CD4-positive, alpha-beta memory T cell (primary cell): ENCODE measurements at regions not wholly inside any gene's neighbourhood (a gene's known extent, or its start where the extent isn't known, plus 50 kb on each side); places are given as distances from the start of the nearest gene placed in this dataset.
"Not testable (repeated sequence)": the region's sequence is repeated elsewhere in the genome, so short reads cannot be mapped to it uniquely, and the experiment has no call there.

Experiments
- CTCF ChIA-PET: fragments of 350-600 bp; sonication (Branson Sonifier 250); formaldehyde crosslinking; loops from one replicate; lab custom pipeline; 2021; ENCODE audit warnings: inconsistent platforms; ENCODE audit not compliant: partially characterized antibody; lab: Charles Lee
- POLR2A ChIA-PET: fragments of 350-600 bp; sonication (Branson Sonifier 250); formaldehyde crosslinking; loops from one replicate; lab custom pipeline; 2021; ENCODE audit not compliant: partially characterized antibody; lab: Charles Lee
- DNase-seq, 5 donors: peaks; one replicate each; pipeline versions ENCODE4 v3.0.0 to v3.0.0-alpha.2; 2020 to 2022; ENCODE audit warnings: mixed read lengths in 1 of 5
- H3K27ac ChIP-seq: one replicate; pipeline ENCODE4 v1.7.0; 2013; ENCODE audit warnings: low read depth, low read length
- H3K27me3 ChIP-seq: 2 replicates; pipeline ENCODE4 v1.7.0; 2013; ENCODE audit warnings: mild to moderate bottlenecking, low read length, moderate library complexity; ENCODE audit not compliant: insufficient read depth
- H3K36me3 ChIP-seq: 2 replicates; pipeline ENCODE4 v1.7.0; 2013; ENCODE audit warnings: mild to moderate bottlenecking, low read length, moderate library complexity; ENCODE audit not compliant: insufficient read depth
- H3K4me1 ChIP-seq: 2 replicates; pipeline ENCODE4 v1.7.0; 2013; ENCODE audit warnings: mild to moderate bottlenecking, low read length, moderate library complexity; ENCODE audit not compliant: insufficient read depth
- H3K4me3 ChIP-seq, 2 donors: one replicate each; pipeline ENCODE4 v1.7.0; 2013; ENCODE audit warnings: low read length in 2 of 2, mild to moderate bottlenecking in 1 of 2
- H3K9me3 ChIP-seq, 2 donors: one replicate each; pipeline ENCODE4 v1.7.0; 2013; ENCODE audit warnings: low read length in 2 of 2, control low read depth in 1 of 2; ENCODE audit not compliant: control insufficient read depth in 1 of 2
- H3K27ac Mint-ChIP-seq, 7 donors: one replicate each; pipeline ENCODE4 v1.8.0; 2020 to 2021; ENCODE audit warnings: mixed read lengths in 7 of 7, mild to moderate bottlenecking in 6 of 7, inconsistent platforms in 3 of 7, moderate library complexity in 3 of 7
- H3K27me3 Mint-ChIP-seq, 2 donors: one replicate each; pipeline ENCODE4 v1.8.0; 2020 to 2021; ENCODE audit warnings: mixed read lengths in 2 of 2
- H3K36me3 Mint-ChIP-seq, 2 donors: one replicate each; pipeline ENCODE4 v1.8.0; 2020 to 2021; ENCODE audit warnings: mixed read lengths in 2 of 2, inconsistent platforms in 1 of 2, mild to moderate bottlenecking in 1 of 2
- H3K4me1 Mint-ChIP-seq, 4 donors: one replicate each; pipeline ENCODE4 v1.8.0; 2020 to 2021; ENCODE audit warnings: mixed read lengths in 4 of 4, mild to moderate bottlenecking in 1 of 4
- H3K4me3 Mint-ChIP-seq, 8 donors: one replicate each; pipeline ENCODE4 v1.8.0; 2020 to 2021; ENCODE audit warnings: mixed read lengths in 8 of 8, mild to moderate bottlenecking in 7 of 8, moderate library complexity in 6 of 8, inconsistent platforms in 3 of 8
- H3K9me3 Mint-ChIP-seq, 8 donors: one replicate each; pipeline ENCODE4 v1.8.0; 2020 to 2021; ENCODE audit warnings: mixed read lengths in 8 of 8, mild to moderate bottlenecking in 5 of 8, inconsistent platforms in 3 of 8, moderate library complexity in 1 of 8
- intact Hi-C: fragments of 100-400 bp; cut with micrococcal nuclease; formaldehyde crosslinking; loops from one replicate; pipeline ENCODE4 v1.15.1; 2023

DNA sequence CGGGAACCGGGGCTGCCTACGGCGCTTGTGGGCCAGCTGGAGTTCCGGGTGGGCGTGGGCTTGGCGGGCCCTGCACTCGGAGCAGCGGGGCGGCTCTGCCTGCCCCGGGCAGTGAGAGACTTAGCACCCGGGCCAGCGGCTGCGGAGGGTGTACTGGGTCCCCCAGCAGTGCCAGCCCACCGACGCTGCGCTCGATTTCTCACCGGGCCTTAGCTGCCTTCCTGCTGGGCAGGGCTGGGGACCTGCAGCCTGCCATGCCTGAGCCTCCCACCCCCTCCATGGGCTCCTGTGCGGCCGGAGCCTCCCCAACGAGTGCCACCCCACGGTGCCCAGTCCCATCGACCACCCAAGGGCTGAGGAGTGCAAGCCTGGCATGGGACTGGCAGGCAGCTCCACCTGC, 72.8 kb upstream of the SSBP2 start:
- ChIA-PET POLR2A (interaction anchor here (1.2 kb wide), 1 partner anchor 27 kb away, joined by 4 read pairs; no protein-coding TSS in a partner anchor), CTCF (interaction anchor here (1.2 to 1.8 kb wide), 2 partner anchors 12 to 15 kb away, joined by 3 to 4 read pairs; no protein-coding TSS in a partner anchor)
- H3K36me3 ChIP-seq, intact Hi-C loops, H3K27me3 ChIP-seq, H3K9me3 Mint-ChIP-seq, H3K4me1 ChIP-seq, H3K36me3 Mint-ChIP-seq, H3K9me3 ChIP-seq, DNase-seq, H3K4me3 ChIP-seq, H3K4me3 Mint-ChIP-seq, H3K27ac ChIP-seq, H3K27me3 Mint-ChIP-seq, H3K27ac Mint-ChIP-seq: not testable (repeated sequence)
- peaks cover 5 to 26% (median 18%) of the 10 kb centered on the region in 4 donors for H3K4me1 Mint-ChIP-seq

DNA sequence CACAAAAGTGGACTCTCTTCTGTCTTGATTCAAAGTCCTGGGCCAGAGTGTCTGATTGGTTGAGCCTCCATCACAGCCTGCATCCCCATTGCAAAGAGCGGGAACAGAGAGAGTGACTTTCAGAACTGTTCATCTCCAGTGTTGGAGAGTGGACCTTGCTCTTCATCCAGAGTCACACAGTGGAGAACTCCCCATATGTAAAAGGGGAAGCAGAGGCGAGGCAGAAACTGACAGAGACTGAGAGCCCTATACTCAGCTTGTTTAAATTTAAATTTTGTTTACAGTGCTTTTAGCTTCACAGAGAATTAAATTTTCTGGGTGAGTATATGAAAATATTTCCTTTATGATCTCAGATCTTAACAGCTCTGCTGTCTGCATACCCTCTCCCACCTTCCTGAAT, 70.0 kb upstream of the SSBP2 start:
- Mint-ChIP-seq H3K9me3 (peaks cover 0 to 2% (median 0%) of the 10 kb centered on the region in 8 donors), H3K27ac (peak overlapping the region in 4 of 7 donors; percentile 20 to 62 (median 49)), H3K36me3 (no peaks in the 10 kb centered on the region), H3K27me3 (peaks cover 2% of the 10 kb centered on the region in 2 donors), H3K4me1 (peaks cover 19 to 51% (median 39%) of the 10 kb centered on the region in 4 donors), H3K4me3 (no peak overlapping the region)
- Histone ChIP-seq H3K27ac (no peak overlapping the region), H3K36me3 (no peaks in the 10 kb centered on the region), H3K27me3 (no peaks in the 10 kb centered on the region), H3K4me3 (no peak overlapping the region), H3K4me1 (peaks cover 16% of the 10 kb centered on the region), H3K9me3 (no peaks in the 10 kb centered on the region)
- ChIA-PET POLR2A (interaction anchor here (1.3 kb wide), 1 partner anchor 70 kb away, joined by 6 read pairs; the partner anchor contains the start of gene SSBP2), CTCF (interaction anchor here (1.4 to 1.6 kb wide), 2 partner anchors 15 to 18 kb away, joined by 3 to 5 read pairs; no protein-coding TSS in a partner anchor)
- DNase-seq, result no peak
- intact Hi-C loops, result no loop called here

DNA sequence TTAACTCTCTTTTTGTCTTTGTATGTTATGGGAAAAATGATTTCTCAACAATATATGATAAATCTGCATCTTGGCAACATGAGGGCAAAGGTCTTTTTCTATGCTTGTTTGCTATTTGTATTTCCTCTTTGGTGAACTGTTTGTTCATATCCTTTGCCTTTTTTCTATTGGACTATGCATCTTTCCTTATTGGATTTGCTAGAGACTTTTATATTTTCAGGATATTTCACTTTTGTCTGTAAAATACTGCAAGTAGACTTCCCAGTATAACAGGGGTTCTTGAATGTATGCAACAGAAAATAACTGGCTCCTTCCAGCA, 69.4 kb upstream of the SSBP2 start:
- DNase-seq, result no peak
- intact Hi-C loops, result no loop called here
- Mint-ChIP-seq H3K9me3 (peaks cover 0 to 2% (median 0%) of the 10 kb centered on the region in 8 donors), H3K4me1 (peaks cover 19 to 51% (median 39%) of the 10 kb centered on the region in 4 donors), H3K36me3 (no peaks in the 10 kb centered on the region), H3K27ac (peak overlapping the region in 4 of 7 donors; percentile 3 to 36 (median 12)), H3K4me3 (peak overlapping the region in 2 of 8 donors; percentile 2 to 7), H3K27me3 (peaks cover 2% of the 10 kb centered on the region in 2 donors)
- Histone ChIP-seq H3K36me3 (no peaks in the 10 kb centered on the region), H3K27ac (no peak overlapping the region), H3K9me3 (no peaks in the 10 kb centered on the region), H3K4me1 (peaks cover 16% of the 10 kb centered on the region), H3K27me3 (no peaks in the 10 kb centered on the region), H3K4me3 (no peak overlapping the region)
- ChIA-PET POLR2A (interaction anchor here (1.1 to 1.3 kb wide), 2 partner anchors 41 to 69 kb away, joined by 3 to 6 read pairs; partner anchors contain the start of gene SSBP2), CTCF (interaction anchor here (1.4 to 1.6 kb wide), 2 partner anchors 16 to 18 kb away, joined by 3 to 5 read pairs; no protein-coding TSS in a partner anchor)

DNA sequence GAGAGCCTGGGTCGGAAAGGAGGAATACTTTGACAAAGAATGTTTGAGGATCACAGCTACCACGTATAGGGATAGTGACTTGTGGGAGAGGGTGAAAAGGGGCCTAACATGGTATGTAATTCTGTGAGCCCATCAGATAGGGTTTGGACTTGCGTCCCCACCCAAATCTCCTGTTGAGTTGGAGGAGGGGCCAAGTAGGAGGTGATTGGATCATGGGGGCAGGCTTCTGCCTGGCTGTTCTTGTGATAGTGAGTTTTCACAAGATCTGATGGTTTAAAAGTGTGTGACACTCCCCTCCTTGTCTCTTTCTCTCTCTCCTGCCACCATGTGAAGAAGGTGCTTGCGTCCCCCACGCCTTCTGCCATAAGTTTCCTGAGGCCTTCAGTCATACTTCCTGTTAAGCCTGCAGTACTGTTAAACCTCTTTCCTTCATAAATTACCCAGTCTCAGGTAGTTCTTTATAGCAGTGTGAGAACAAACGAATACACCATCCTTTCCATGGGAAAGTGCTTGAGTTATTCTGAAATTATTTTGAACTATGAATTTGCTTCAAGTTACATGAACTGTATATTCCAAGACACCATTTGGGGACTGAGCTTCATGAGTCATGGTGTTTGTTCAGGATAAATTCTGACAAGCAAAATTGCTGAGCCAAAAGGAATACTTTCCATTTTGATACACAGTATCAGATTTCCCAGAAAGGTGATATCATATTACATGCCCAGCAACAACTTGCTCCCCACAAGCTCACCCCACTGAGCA, 68.8 kb upstream of the SSBP2 start:
- no peak for DNase-seq
- Mint-ChIP-seq H3K9me3 (peaks cover 0 to 2% (median 0%) of the 10 kb centered on the region in 8 donors), H3K36me3 (no peaks in the 10 kb centered on the region), H3K27me3 (peaks cover 2% of the 10 kb centered on the region in 2 donors), H3K4me1 (peaks cover 19 to 51% (median 39%) of the 10 kb centered on the region in 4 donors), H3K27ac (peak overlapping the region in 6 of 7 donors; percentile 2 to 72 (median 20)), H3K4me3 (peak overlapping the region in 1 of 8 donors; percentile 5)
- H3K4me3 ChIP-seq, result no peak overlapping the region
- intact Hi-C loops, result loop anchor here (5.0 kb wide), 1 partner anchor 37 kb away; no protein-coding TSS in a partner anchor
- H3K4me1 ChIP-seq, result peaks cover 16% of the 10 kb centered on the region
- CTCF ChIA-PET, result interaction anchor here (1.1 to 1.6 kb wide), 3 partner anchors 11 to 19 kb away, joined by 3 to 5 read pairs (median 3); no protein-coding TSS in a partner anchor
- H3K9me3 ChIP-seq, result no peaks in the 10 kb centered on the region
- POLR2A ChIA-PET, result interaction anchor here (1.1 to 1.5 kb wide), 3 partner anchors 41 to 69 kb away, joined by 3 to 6 read pairs (median 3); partner anchors contain the start of gene SSBP2
- no peak overlapping the region for H3K27ac ChIP-seq
- H3K36me3 ChIP-seq, result no peaks in the 10 kb centered on the region
- H3K27me3 ChIP-seq, result no peaks in the 10 kb centered on the region

DNA sequence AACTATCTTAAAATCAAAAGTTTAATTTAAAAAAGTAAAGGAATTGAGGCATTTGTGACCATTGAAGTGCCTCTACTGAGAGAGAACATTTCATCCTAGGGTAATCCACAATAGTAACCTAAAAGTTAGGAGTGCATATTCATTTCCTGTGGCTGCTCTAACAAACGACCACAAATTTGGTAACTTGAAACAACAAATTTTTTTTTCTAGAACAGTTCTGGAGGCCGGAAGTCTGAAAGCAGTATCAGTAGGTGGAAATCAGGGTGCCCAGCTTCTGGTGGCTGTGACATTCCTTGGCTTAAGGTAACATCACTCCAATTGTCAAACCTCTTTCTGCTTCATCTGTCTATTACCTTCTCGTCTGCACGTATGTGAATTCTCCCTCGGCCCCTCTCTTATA, 67.1 kb upstream of the SSBP2 start:
- Histone ChIP-seq H3K4me1 (peaks cover 16% of the 10 kb centered on the region), H3K9me3 (no peaks in the 10 kb centered on the region), H3K27me3 (no peaks in the 10 kb centered on the region), H3K4me3 (no peak overlapping the region), H3K27ac (no peak overlapping the region), H3K36me3 (no peaks in the 10 kb centered on the region)
- no peaks in the 10 kb centered on the region for H3K36me3 Mint-ChIP-seq
- ChIA-PET CTCF (interaction anchor here (1.0 to 1.3 kb wide), 2 partner anchors 21 to 67 kb away, joined by 3 to 4 read pairs; partner anchors contain the start of gene SSBP2), POLR2A (interaction anchor here (0.8 to 3.0 kb wide), 5 partner anchors 34 to 516 kb away, joined by 3 to 22 read pairs (median 4); partner anchors contain the start of genes SSBP2 and ZCCHC9)
- peaks cover 0 to 5% of the 10 kb centered on the region in 2 donors for H3K27me3 Mint-ChIP-seq
- H3K4me3 Mint-ChIP-seq, result peak overlapping the region in 6 of 8 donors; percentile 4 to 63 (median 30)
- DNase-seq, result peak in 4 of 5 donors; percentile 33 to 50 (median 44)
- H3K27ac Mint-ChIP-seq, result peak overlapping the region in 6 of 7 donors; percentile 13 to 88 (median 68)
- peaks cover 17 to 51% (median 39%) of the 10 kb centered on the region in 4 donors for H3K4me1 Mint-ChIP-seq
- intact Hi-C loops, result loop anchor here (5.0 kb wide), 1 partner anchor 36 kb away; no protein-coding TSS in a partner anchor
- H3K9me3 Mint-ChIP-seq, result peaks cover 0 to 2% (median 0%) of the 10 kb centered on the region in 8 donors

DNA sequence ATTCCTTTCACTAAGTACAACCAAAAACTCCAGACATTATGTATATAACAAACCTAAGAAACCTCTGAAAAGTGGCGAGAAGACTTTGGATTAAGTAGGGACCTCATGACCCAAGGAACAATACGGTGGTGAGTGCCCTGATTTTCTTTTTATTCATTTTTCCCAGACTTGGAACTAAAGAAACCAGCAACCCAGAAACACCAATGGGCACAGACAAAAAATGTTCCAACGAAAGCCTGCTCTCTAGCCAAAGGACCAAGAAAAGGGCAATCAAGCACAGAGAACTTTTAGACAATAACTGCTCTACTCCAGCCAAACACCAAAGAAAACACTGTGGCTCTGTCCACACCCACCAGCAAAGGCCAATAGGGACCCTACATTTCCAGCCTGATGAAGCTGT, 66.2 kb upstream of the SSBP2 start:
- no peak for DNase-seq
- Histone ChIP-seq H3K27ac (no peak overlapping the region), H3K9me3 (no peaks in the 10 kb centered on the region), H3K4me1 (peaks cover 16% of the 10 kb centered on the region), H3K27me3 (no peaks in the 10 kb centered on the region), H3K36me3 (no peaks in the 10 kb centered on the region), H3K4me3 (no peak overlapping the region)
- H3K27me3 Mint-ChIP-seq, result peaks cover 0 to 5% of the 10 kb centered on the region in 2 donors
- peak overlapping the region in 3 of 8 donors; percentile 0 to 50 (median 26) for H3K4me3 Mint-ChIP-seq
- intact Hi-C loops, result loop anchor here (5.0 kb wide), 1 partner anchor 35 kb away; no protein-coding TSS in a partner anchor
- ChIA-PET POLR2A (interaction anchor here (1.9 to 3.0 kb wide), 2 partner anchors 37 to 66 kb away, joined by 4 to 22 read pairs; partner anchors contain the start of gene SSBP2), CTCF (interaction anchor here (1.2 kb wide), 1 partner anchor 19 kb away, joined by 4 read pairs; no protein-coding TSS in a partner anchor)
- H3K4me1 Mint-ChIP-seq, result peaks cover 17 to 51% (median 39%) of the 10 kb centered on the region in 4 donors
- H3K9me3 Mint-ChIP-seq, result peaks cover 0 to 2% (median 0%) of the 10 kb centered on the region in 8 donors
- H3K27ac Mint-ChIP-seq, result peak overlapping the region in 3 of 7 donors; percentile 19 to 73 (median 45)
- H3K36me3 Mint-ChIP-seq, result no peaks in the 10 kb centered on the region
